ENCODE measurements at regions not wholly inside any gene's neighbourhood (a gene's known extent, or its start where the extent isn't known, plus 50 kb on each side); places are given as distances from the start of the nearest gene placed in this dataset.
A peak's percentile ranks its signal among the peaks of the same experiment; 100 is the strongest.

DNA sequence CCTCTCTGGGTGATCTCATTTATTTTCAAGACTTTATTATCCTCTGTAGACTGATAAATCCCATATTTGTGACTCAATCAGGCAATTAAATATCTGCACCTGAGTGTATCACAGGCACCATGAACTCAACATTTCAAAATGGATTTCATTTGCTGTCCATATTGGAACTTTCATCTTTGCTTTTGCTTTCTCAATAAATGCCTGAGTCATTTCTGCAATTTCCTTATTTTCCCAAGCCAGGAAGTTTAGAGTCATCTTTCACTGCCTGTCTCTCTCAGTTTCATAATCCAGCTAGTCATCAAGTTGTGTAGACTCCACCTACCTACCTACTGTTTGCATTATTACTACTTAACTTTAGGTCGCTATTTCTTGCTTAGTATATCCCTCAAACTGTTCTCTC is 540.9 kb downstream of the LMO4 start:
- H3K4me3 ChIP-seq (ENCODE audit: low read depth, low read length), result no peak overlapping the region
- TF ChIP-seq, protein P1, sequence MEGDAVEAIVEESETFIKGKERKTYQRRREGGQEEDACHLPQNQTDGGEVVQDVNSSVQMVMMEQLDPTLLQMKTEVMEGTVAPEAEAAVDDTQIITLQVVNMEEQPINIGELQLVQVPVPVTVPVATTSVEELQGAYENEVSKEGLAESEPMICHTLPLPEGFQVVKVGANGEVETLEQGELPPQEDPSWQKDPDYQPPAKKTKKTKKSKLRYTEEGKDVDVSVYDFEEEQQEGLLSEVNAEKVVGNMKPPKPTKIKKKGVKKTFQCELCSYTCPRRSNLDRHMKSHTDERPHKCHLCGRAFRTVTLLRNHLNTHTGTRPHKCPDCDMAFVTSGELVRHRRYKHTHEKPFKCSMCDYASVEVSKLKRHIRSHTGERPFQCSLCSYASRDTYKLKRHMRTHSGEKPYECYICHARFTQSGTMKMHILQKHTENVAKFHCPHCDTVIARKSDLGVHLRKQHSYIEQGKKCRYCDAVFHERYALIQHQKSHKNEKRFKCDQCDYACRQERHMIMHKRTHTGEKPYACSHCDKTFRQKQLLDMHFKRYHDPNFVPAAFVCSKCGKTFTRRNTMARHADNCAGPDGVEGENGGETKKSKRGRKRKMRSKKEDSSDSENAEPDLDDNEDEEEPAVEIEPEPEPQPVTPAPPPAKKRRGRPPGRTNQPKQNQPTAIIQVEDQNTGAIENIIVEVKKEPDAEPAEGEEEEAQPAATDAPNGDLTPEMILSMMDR (conservative IDR thresholded peaks at IDR 0.05; ENCODE audit: low read depth, low read length), result no peak

DNA sequence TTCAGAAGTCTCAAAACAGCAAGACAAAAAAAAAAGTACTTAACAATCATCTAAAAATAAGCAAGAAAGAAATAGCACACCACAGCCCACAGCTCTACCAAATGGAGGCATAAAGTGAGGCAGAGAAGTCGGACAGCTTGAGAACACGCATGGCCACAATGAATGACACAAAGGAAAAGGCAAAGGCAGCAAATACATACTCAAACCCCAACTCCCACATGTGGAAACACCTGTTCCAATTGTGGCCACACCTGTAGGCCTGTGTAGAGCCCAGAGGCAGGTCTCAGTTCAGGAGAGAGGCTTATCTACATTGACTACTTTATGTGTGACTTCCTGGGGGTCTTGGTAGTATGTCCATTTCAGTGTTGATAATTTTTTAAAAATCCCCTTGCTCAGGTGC is 543.5 kb downstream of the LMO4 start:
- TF ChIP-seq, protein P1 (conservative IDR thresholded peaks at IDR 0.05; ENCODE audit: low read depth, low read length), result no peak

More for the DNA sequence above, 540.9 kb downstream of the LMO4 start:
- DNase-seq (ENCODE audit: low read depth), result peak; percentile 26

DNA sequence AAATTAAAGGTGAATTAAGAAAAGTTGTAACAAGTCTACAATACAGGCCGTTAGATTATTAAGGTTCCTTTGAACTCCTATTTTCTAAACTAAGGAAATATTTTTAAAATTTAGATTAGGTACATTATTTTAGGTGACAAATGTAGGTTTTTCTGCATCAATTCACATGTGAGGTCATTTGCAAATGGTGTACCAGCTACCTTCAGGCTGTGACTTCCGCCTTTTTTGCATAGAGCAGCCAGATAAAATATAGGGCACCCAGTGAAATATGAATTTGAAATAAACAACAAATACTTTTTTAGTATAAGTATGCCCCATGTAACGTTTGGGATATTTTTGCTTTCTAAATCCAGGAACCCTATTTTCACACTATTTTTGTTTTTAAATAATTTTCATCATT is 544.0 kb downstream of the LMO4 start:
- DNase-seq (ENCODE audit: low read depth), result no peak
- TF ChIP-seq, protein P1 (conservative IDR thresholded peaks at IDR 0.05; ENCODE audit: low read depth, low read length), result no peak
- no peak overlapping the region for H3K4me3 ChIP-seq (ENCODE audit: low read depth, low read length)

More for the DNA sequence above, 543.5 kb downstream of the LMO4 start:
- DNase-seq (ENCODE audit: low read depth), result no peak
- H3K4me3 ChIP-seq (ENCODE audit: low read depth, low read length), result no peak overlapping the region

DNA sequence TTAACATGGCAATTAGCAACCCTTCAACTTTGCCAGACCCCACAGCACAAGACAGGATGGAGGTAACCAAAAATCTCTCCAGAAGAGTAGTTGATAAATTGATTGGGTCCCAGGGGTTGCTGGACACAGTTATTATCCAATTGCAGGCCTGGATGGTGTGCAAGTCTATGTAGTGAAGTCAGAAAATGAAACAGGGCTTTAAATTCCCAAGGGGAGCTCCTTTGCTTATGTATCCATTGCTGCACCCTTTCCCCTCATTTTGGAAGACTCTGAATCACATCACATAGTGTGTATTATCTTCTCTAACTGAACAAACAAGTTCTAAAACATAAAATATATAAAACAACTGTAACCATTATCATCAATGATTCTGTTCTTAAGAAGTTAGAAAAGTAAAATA is 550.2 kb downstream of the LMO4 start:
- no peak overlapping the region for H3K4me3 ChIP-seq (ENCODE audit: low read depth, low read length)
- no peak for DNase-seq (ENCODE audit: low read depth)
- TF ChIP-seq, protein P1 (conservative IDR thresholded peaks at IDR 0.05; ENCODE audit: low read depth, low read length), result no peak

DNA sequence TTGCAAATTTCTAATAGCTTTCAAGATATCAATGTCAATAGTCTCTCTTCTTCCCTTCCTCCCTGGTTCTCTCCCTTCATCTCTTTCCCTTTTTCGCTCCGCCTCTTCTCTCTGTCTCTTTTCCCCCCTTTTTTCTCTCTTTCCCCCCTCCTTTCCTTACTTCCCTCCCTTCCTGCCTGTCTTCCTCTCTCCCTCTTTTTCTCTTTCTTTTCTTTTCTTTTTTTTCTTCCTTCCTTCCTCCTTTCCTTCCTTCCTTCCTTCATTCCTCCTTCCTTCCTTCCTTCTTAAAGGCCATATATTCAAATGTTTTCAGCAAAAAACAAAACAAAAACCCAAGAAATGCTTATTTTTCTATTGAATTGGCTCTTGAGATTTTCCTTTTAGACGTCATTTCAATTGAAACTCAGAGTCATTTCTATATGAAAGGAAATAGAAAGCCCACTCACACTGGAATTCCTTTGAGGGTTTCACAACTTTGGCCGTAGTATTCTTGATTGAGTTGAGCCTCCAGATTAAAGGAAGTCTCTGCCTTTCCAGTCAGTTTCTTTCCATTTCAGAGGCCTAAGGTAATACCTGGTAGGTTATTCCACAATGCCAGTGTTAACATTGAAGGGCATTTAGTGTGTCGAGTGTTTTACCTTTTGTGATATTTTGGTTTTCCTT is 551.5 kb downstream of the LMO4 start:
- H3K4me3 ChIP-seq (ENCODE audit: low read depth, low read length), result no peak overlapping the region
- TF ChIP-seq, protein P1 (conservative IDR thresholded peaks at IDR 0.05; ENCODE audit: low read depth, low read length), result no peak
- no peak for DNase-seq (ENCODE audit: low read depth)

DNA sequence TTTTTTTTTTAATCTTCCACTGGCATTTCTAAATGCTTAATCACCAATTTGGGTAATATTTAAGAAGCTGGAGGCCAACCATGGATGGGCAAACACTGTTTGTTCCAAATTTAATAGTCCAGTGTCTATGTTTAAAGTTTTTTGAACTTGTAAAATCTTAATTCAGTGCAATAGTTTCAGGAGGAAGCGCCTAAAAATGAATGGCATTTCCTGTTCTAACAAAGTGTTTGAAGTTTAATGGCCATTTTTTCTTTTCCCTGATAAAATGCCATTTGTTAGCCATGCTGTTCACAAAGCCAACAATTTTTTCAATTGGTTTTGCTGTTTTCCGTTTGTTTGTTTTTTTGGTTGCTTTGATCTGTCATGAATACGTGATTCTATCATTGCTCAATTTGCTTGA is 552.1 kb downstream of the LMO4 start:
- no peak for DNase-seq (ENCODE audit: low read depth)
- no peak overlapping the region for H3K4me3 ChIP-seq (ENCODE audit: low read depth, low read length)
- TF ChIP-seq, protein P1 (conservative IDR thresholded peaks at IDR 0.05; ENCODE audit: low read depth, low read length), result no peak

DNA sequence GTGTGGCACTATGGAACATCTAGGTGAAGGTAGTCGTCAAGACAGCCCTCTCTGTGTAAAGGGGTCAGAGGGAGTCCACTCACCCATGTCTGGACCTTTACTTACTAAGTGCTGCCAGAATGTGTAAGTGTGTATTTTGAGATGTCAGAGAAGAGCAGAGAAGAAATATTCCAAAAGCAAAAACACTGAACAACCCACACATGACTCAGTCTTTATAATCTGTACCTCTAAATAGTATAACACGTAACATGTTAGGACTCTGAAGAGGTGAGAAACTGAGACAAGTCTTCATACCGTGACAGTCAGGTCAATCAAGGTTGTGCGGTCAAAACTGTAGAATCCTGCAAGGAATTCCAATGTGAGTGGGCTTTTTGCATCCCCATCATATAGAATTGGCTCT is 555.2 kb downstream of the LMO4 start:
- DNase-seq (ENCODE audit: low read depth), result no peak
- TF ChIP-seq, protein P1 (conservative IDR thresholded peaks at IDR 0.05; ENCODE audit: low read depth, low read length), result no peak
- no peak overlapping the region for H3K4me3 ChIP-seq (ENCODE audit: low read depth, low read length)
